ENCODE measurements at regions not wholly inside any gene's neighbourhood (a gene's known extent, or its start where the extent isn't known, plus 50 kb on each side); places are given as distances from the start of the nearest gene placed in this dataset.
"Not testable (repeated sequence)": the region's sequence is repeated elsewhere in the genome, so short reads cannot be mapped to it uniquely, and the experiment has no call there.

- Mint-ChIP-seq H3K4me3 (no peak overlapping the region), H3K27ac (no peak overlapping the region), H3K4me1 (peaks cover 16% of the 10 kb centered on the region)
These were observed 380.9 kb downstream of the UTRN start for GRCh38 chr6:144665932-144666450.

DNA sequence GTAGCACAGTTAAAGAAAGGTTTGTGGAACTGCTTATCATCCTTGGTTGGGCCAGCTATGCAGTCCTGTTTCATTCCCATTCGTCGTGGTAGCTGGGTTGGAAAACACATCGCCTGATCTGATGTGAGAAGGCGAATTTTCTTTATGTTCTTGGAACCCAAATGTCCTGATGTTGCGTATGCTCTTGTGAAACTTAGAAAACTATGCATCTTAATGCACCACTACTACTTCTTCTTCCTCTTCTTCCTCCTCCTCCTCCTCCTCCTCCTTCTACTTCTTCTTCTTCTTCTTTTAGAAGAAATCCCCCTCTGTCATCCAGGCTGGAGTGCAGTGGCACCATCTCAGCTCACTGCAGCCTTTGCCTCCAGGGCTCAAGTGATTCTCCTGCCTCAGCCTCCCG, 381.6 kb downstream of the UTRN start:
- H3K4me1 Mint-ChIP-seq = peaks cover 11% of the 10 kb centered on the region
- TF ChIP-seq CTCF (IDR thresholded peaks at IDR 0.05; ENCODE audit: unreplicated experiment) = no peak
- peaks cover 33% of the 10 kb centered on the region for H3K9me3 Mint-ChIP-seq
- H3K27ac Mint-ChIP-seq = no peak overlapping the region
- peaks cover 26% of the 10 kb centered on the region for H3K36me3 Mint-ChIP-seq
- H3K27me3 Mint-ChIP-seq (ENCODE audit: low read depth) = no peaks in the 10 kb centered on the region
- no peak for DNase-seq (ENCODE audit: low spot score in 2 of 2, unreplicated experiment in 2 of 2)
- H3K4me3 Mint-ChIP-seq = no peak overlapping the region

More at GRCh38 chr6:144665932-144666450, 380.9 kb downstream of the UTRN start:
- Mint-ChIP-seq H3K36me3 (peaks cover 20% of the 10 kb centered on the region), H3K27me3 (ENCODE audit: low read depth) (no peaks in the 10 kb centered on the region), H3K9me3 (peaks cover 25% of the 10 kb centered on the region)
- TF ChIP-seq CTCF (IDR thresholded peaks at IDR 0.05; ENCODE audit: unreplicated experiment) = no peak
- DNase-seq (ENCODE audit: low spot score in 2 of 2, unreplicated experiment in 2 of 2) = no peak

DNA sequence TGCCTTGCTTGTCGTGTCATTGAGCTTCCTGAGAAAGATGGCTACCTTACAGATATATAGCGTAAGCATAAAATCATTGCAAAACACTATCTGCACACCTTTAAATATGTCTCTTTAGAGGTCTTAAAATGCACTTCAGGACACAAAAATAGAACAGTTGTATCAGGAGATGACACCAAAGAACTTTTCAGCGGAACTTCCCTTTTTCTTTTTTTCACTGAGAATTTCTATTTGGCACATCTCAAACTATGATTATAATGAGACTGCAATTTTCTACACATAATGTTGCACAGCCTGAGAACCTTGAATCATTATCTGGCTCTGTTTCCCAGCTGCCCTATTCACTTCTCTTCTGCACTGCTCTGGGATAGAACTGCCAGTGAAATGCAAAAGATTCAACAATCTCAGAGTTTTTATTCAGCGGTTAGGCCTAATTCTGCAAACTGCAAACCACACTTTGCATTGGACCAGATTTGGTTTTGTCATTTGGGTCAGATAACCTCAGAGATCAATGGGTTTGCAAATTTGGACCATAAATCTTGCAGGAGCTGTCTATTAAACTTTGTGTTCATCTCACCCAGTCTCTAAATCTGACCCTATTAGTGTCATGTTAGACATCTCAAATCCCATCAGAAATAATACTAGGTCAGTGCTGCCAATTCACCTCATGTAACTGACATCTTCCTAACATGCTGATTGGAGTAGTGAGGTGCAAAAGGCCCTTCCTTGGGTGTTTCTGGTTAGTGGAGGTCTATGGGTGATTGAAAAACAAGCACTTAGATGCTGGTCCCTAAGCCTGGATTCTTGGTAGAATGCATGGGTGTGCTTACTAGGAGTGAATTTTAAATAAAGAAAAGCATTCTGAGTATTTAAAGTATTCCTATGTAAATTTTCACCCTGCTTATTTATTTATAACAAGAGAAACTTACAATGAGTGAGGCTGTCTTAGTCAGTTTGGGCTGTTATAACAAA, 382.7 kb downstream of the UTRN start:
- Mint-ChIP-seq H3K9me3 (peaks cover 44% of the 10 kb centered on the region), H3K27ac (no peak overlapping the region), H3K27me3 (ENCODE audit: low read depth) (no peaks in the 10 kb centered on the region), H3K36me3 (peaks cover 36% of the 10 kb centered on the region), H3K4me3 (no peak overlapping the region), H3K4me1 (peaks cover 4% of the 10 kb centered on the region)
- TF ChIP-seq CTCF (IDR thresholded peaks at IDR 0.05; ENCODE audit: unreplicated experiment) = no peak
- no peak for DNase-seq (ENCODE audit: low spot score in 2 of 2, unreplicated experiment in 2 of 2)

GRCh38 chr6:144670259-144670658, 385.1 kb downstream of the UTRN start:
- DNase-seq (ENCODE audit: low spot score in 2 of 2, unreplicated experiment in 2 of 2); H3K4me1 Mint-ChIP-seq; H3K27ac Mint-ChIP-seq; H3K27me3 Mint-ChIP-seq (ENCODE audit: low read depth); H3K4me3 Mint-ChIP-seq: not testable (repeated sequence)
- Mint-ChIP-seq H3K36me3 (peaks cover 49% of the 10 kb centered on the region), H3K9me3 (peaks cover 64% of the 10 kb centered on the region)

GRCh38 chr6:144673807-144674206, 388.7 kb downstream of the UTRN start:
- no peak overlapping the region for H3K27ac Mint-ChIP-seq
- no peaks in the 10 kb centered on the region for H3K27me3 Mint-ChIP-seq (ENCODE audit: low read depth)
- no peak overlapping the region for H3K4me3 Mint-ChIP-seq
- no peak for DNase-seq (ENCODE audit: low spot score in 2 of 2, unreplicated experiment in 2 of 2)
- TF ChIP-seq CTCF (IDR thresholded peaks at IDR 0.05; ENCODE audit: unreplicated experiment) = no peak
- peaks cover 56% of the 10 kb centered on the region for H3K9me3 Mint-ChIP-seq
- H3K4me1 Mint-ChIP-seq = no peaks in the 10 kb centered on the region
- H3K36me3 Mint-ChIP-seq = peaks cover 49% of the 10 kb centered on the region

- no peak overlapping the region for H3K4me3 Mint-ChIP-seq
- H3K27ac Mint-ChIP-seq = no peak overlapping the region
- peaks cover 40% of the 10 kb centered on the region for H3K36me3 Mint-ChIP-seq
- H3K27me3 Mint-ChIP-seq (ENCODE audit: low read depth) = no peaks in the 10 kb centered on the region
- no peak for DNase-seq (ENCODE audit: low spot score in 2 of 2, unreplicated experiment in 2 of 2)
- H3K9me3 Mint-ChIP-seq = peaks cover 47% of the 10 kb centered on the region
- no peaks in the 10 kb centered on the region for H3K4me1 Mint-ChIP-seq
- no peak for TF ChIP-seq CTCF (IDR thresholded peaks at IDR 0.05; ENCODE audit: unreplicated experiment)
These were observed 390.2 kb downstream of the UTRN start for GRCh38 chr6:144675231-144675861.

DNA sequence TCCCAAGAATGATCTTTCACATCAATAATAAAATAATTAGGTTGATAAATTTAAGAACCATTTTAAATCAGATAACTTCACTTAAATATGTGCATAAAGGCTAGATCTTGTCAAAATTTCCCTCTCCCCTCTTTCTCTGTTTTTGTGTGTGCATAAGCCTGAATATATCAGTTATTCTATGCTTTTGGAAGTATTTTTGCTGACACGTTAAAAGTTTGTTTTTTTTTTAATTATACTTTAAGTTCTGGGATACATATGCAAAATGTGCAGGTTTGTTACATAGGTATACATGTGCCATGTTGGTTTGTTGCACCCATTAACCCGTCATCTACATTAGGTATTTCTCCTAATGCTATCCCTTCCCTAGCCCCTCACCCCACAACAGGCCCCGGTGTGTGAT, 391.2 kb downstream of the UTRN start:
- H3K4me3 Mint-ChIP-seq; H3K27me3 Mint-ChIP-seq (ENCODE audit: low read depth); H3K27ac Mint-ChIP-seq; H3K4me1 Mint-ChIP-seq; DNase-seq (ENCODE audit: low spot score in 2 of 2, unreplicated experiment in 2 of 2): not testable (repeated sequence)
- H3K9me3 Mint-ChIP-seq = peaks cover 37% of the 10 kb centered on the region
- peaks cover 39% of the 10 kb centered on the region for H3K36me3 Mint-ChIP-seq

GRCh38 chr6:144677263-144677662, 392.1 kb downstream of the UTRN start:
- not testable (repeated sequence) for H3K4me1 Mint-ChIP-seq; H3K27me3 Mint-ChIP-seq (ENCODE audit: low read depth); DNase-seq (ENCODE audit: low spot score in 2 of 2, unreplicated experiment in 2 of 2); H3K4me3 Mint-ChIP-seq; H3K27ac Mint-ChIP-seq
- Mint-ChIP-seq H3K9me3 (peaks cover 27% of the 10 kb centered on the region), H3K36me3 (peaks cover 29% of the 10 kb centered on the region)
